T-cell (primary cell): ENCODE measurements at regions not wholly inside any gene's neighbourhood (a gene's known extent, or its start where the extent isn't known, plus 50 kb on each side); places are given as distances from the start of the nearest gene placed in this dataset.

ENCODE experiments used
- ATAC-seq, 4 experiments: fragments of 200-7000 bp in 3 of 4; fragments of 150-1000 bp in 1 of 4; cut with Tn5 transposase; replicated peaks in 1 of 4; 1 replicate in 3 of 4; 2 replicates in 1 of 4; pipeline ENCODE4 v1.10.0; 2021; ENCODE audit warnings: moderate library complexity in 3 of 4, mild to moderate bottlenecking in 2 of 4, moderate number of reproducible peaks in 1 of 4
- CTCF ChIA-PET, 2 donors: fragments of 300-600 bp; sonication (Branson Sonifier 250); formaldehyde crosslinking; loops; one replicate each; lab custom pipeline; 2022; ENCODE audit warnings: antibody characterized with exemption in 2 of 2; lab: Charles Lee
- POLR2A ChIA-PET, 2 donors: fragments of 300-600 bp; sonication (Branson Sonifier 250); formaldehyde crosslinking; loops; one replicate each; lab custom pipeline; 2022; ENCODE audit warnings: antibody characterized with exemption in 2 of 2; lab: Charles Lee
- DNase-seq, 35 experiments: peaks; one replicate each; pipeline versions ENCODE4 v3.0.0 to v3.0.0-alpha.2; 2013 to 2023
- H3K27ac ChIP-seq: one replicate; pipeline ENCODE4 v1.5.1; 2013; ENCODE audit warnings: low read length
- H3K27me3 ChIP-seq, 2 experiments: replicated peaks in 1 of 2; 1 replicate in 1 of 2; 2 replicates in 1 of 2; pipeline versions ENCODE4 v1.6.1 to v1.7.0; 2013; ENCODE audit warnings: low read length in 1 of 2, mixed read lengths in 1 of 2; ENCODE audit not compliant: control insufficient read depth in 2 of 2, insufficient read depth in 2 of 2; ENCODE audit errors: extremely low read depth in 1 of 2
- H3K36me3 ChIP-seq, 2 donors: 1 replicate in 1 of 2; 2 replicates in 1 of 2; pipeline versions ENCODE4 v1.6.1 to v1.7.0; 2013; ENCODE audit warnings: low read length in 1 of 2; ENCODE audit not compliant: control insufficient read depth in 2 of 2, insufficient read depth in 1 of 2; ENCODE audit errors: extremely low read depth in 1 of 2
- H3K4me1 ChIP-seq, 2 experiments: 1 replicate in 1 of 2; 2 replicates in 1 of 2; pipeline versions ENCODE4 v1.6.1 to v1.7.0; 2013; ENCODE audit warnings: low read length in 2 of 2, mixed read lengths in 1 of 2; ENCODE audit not compliant: insufficient read depth in 2 of 2, control insufficient read depth in 1 of 2; ENCODE audit errors: extremely low read depth in 1 of 2
- H3K4me3 ChIP-seq, 2 donors: 1 replicate in 1 of 2; 2 replicates in 1 of 2; pipeline versions ENCODE4 v1.5.1 to v1.7.0; 2013; ENCODE audit warnings: mild to moderate bottlenecking in 2 of 2, low read length in 1 of 2, moderate library complexity in 1 of 2; ENCODE audit not compliant: control insufficient read depth in 1 of 2; ENCODE audit errors: extremely low read depth in 1 of 2
- H3K9me3 ChIP-seq: 2 replicates; pipeline ENCODE4 v1.7.0; 2013
- H3K27ac Mint-ChIP-seq, 2 donors: one replicate each; pipeline ENCODE4 v1.8.0; 2020 to 2021; ENCODE audit warnings: mild to moderate bottlenecking in 2 of 2, mixed read lengths in 2 of 2
- H3K27me3 Mint-ChIP-seq, 2 donors: one replicate each; pipeline ENCODE4 v1.8.0; 2021 to 2022; ENCODE audit warnings: mixed read lengths in 2 of 2
- H3K36me3 Mint-ChIP-seq: one replicate; pipeline ENCODE4 v1.8.0; 2021; ENCODE audit warnings: mixed read lengths
- H3K4me1 Mint-ChIP-seq, 3 donors: one replicate each; pipeline ENCODE4 v1.8.0; 2020 to 2022; ENCODE audit warnings: mixed read lengths in 3 of 3, mild to moderate bottlenecking in 1 of 3
- H3K4me3 Mint-ChIP-seq, 3 donors: one replicate each; pipeline ENCODE4 v1.8.0; 2020 to 2022; ENCODE audit warnings: mild to moderate bottlenecking in 3 of 3, mixed read lengths in 3 of 3, moderate library complexity in 3 of 3
- H3K9me3 Mint-ChIP-seq, 3 donors: one replicate each; pipeline ENCODE4 v1.8.0; 2020 to 2022; ENCODE audit warnings: mixed read lengths in 3 of 3
- WGBS: methylation state at CpG from one replicate; pipeline ENCODE4 v1.1.5; 2013; ENCODE audit warnings: missing lambda C conversion rate; ENCODE audit not compliant: insufficient coverage; 5-methylcytosine and 5-hydroxymethylcytosine counted together

- ChIA-PET CTCF (no interaction called here), POLR2A (no interaction called here)
- 52% methylated on average over 2 of the region's 3 CpGs for WGBS
- Mint-ChIP-seq H3K27ac (no peak overlapping the region), H3K4me1 (no peaks in the 10 kb centered on the region), H3K36me3 (no peaks in the 10 kb centered on the region), H3K9me3 (peaks cover 6 to 10% (median 10%) of the 10 kb centered on the region in 3 donors), H3K27me3 (peaks cover 0 to 2% of the 10 kb centered on the region in 2 donors), H3K4me3 (no peak overlapping the region)
- Histone ChIP-seq H3K27ac (no peak overlapping the region), H3K36me3 (no peaks in the 10 kb centered on the region), H3K9me3 (no peaks in the 10 kb centered on the region), H3K4me3 (no peak overlapping the region), H3K27me3 (no peaks in the 10 kb centered on the region), H3K4me1 (no peaks in the 10 kb centered on the region)
- ATAC-seq (no peak), DNase-seq (no peak)
Measured at GRCh38 chr11:15406851-15407351, 292.2 kb downstream of the INSC start.

GRCh38 chr11:15412054-15412453, 297.3 kb downstream of the INSC start:
- DNase-seq (no peak), ATAC-seq (no peak)
- Mint-ChIP-seq H3K27ac (no peak overlapping the region), H3K9me3 (peaks cover 0 to 10% (median 0%) of the 10 kb centered on the region in 3 donors), H3K4me1 (no peaks in the 10 kb centered on the region), H3K4me3 (no peak overlapping the region), H3K27me3 (peaks cover 0 to 4% of the 10 kb centered on the region in 2 donors), H3K36me3 (no peaks in the 10 kb centered on the region)
- no peaks in the 10 kb centered on the region for H3K27me3 ChIP-seq
- WGBS = 50% methylated on average over 2 of the region's 2 CpGs
- H3K4me1 ChIP-seq = no peaks in the 10 kb centered on the region
- POLR2A ChIA-PET = no interaction called here
- CTCF ChIA-PET = no interaction called here
- H3K36me3 ChIP-seq = no peaks in the 10 kb centered on the region
- H3K4me3 ChIP-seq = no peak overlapping the region
- H3K9me3 ChIP-seq = no peaks in the 10 kb centered on the region
- H3K27ac ChIP-seq = no peak overlapping the region

GRCh38 chr11:15418921-15419320, 304.2 kb downstream of the INSC start:
- H3K4me1 Mint-ChIP-seq = no peaks in the 10 kb centered on the region
- H3K27ac ChIP-seq = no peak overlapping the region
- no peaks in the 10 kb centered on the region for H3K27me3 ChIP-seq
- CTCF ChIA-PET = no interaction called here
- peaks cover 0 to 4% of the 10 kb centered on the region in 2 donors for H3K27me3 Mint-ChIP-seq
- POLR2A ChIA-PET = no interaction called here
- no peaks in the 10 kb centered on the region for H3K4me1 ChIP-seq
- H3K36me3 Mint-ChIP-seq = no peaks in the 10 kb centered on the region
- ATAC-seq (no peak), DNase-seq (no peak)
- H3K4me3 ChIP-seq = no peak overlapping the region
- no peak overlapping the region for H3K4me3 Mint-ChIP-seq
- no peak overlapping the region for H3K27ac Mint-ChIP-seq
- no peaks in the 10 kb centered on the region for H3K9me3 ChIP-seq
- no peaks in the 10 kb centered on the region for H3K36me3 ChIP-seq
- WGBS = 83% methylated on average over 1 of the region's 3 CpGs
- H3K9me3 Mint-ChIP-seq = peaks cover 0 to 8% (median 0%) of the 10 kb centered on the region in 3 donors

GRCh38 chr11:15419696-15420095, 305.0 kb downstream of the INSC start:
- DNase-seq (no peak), ATAC-seq (no peak)
- H3K9me3 Mint-ChIP-seq = peaks cover 0 to 5% (median 0%) of the 10 kb centered on the region in 3 donors
- no CpG with 5 or more reads among the region's 1 CpG for WGBS
- H3K9me3 ChIP-seq = no peaks in the 10 kb centered on the region
- no peaks in the 10 kb centered on the region for H3K4me1 Mint-ChIP-seq
- ChIA-PET CTCF (no interaction called here), POLR2A (no interaction called here)
- no peaks in the 10 kb centered on the region for H3K36me3 ChIP-seq
- H3K27ac ChIP-seq = no peak overlapping the region
- no peak overlapping the region for H3K27ac Mint-ChIP-seq
- H3K27me3 Mint-ChIP-seq = peaks cover 0 to 3% of the 10 kb centered on the region in 2 donors
- H3K36me3 Mint-ChIP-seq = no peaks in the 10 kb centered on the region
- H3K4me1 ChIP-seq = no peaks in the 10 kb centered on the region
- no peak overlapping the region for H3K4me3 Mint-ChIP-seq
- H3K4me3 ChIP-seq = no peak overlapping the region
- H3K27me3 ChIP-seq = no peaks in the 10 kb centered on the region

- ATAC-seq = no peak
- H3K27ac ChIP-seq = no peak overlapping the region
- ChIA-PET POLR2A (no interaction called here), CTCF (no interaction called here)
- no peaks in the 10 kb centered on the region for H3K36me3 ChIP-seq
- no peak for DNase-seq
- H3K4me1 Mint-ChIP-seq = no peaks in the 10 kb centered on the region
- peaks cover 0 to 6% of the 10 kb centered on the region in 2 donors for H3K27me3 Mint-ChIP-seq
- H3K4me1 ChIP-seq = no peaks in the 10 kb centered on the region
- peaks cover 8 to 9% (median 8%) of the 10 kb centered on the region in 3 donors for H3K9me3 Mint-ChIP-seq
- no peaks in the 10 kb centered on the region for H3K36me3 Mint-ChIP-seq
- H3K27ac Mint-ChIP-seq = no peak overlapping the region
- WGBS = 67% methylated on average over 1 of the region's 3 CpGs
- H3K4me3 ChIP-seq = no peak overlapping the region
- no peak overlapping the region for H3K4me3 Mint-ChIP-seq
- no peaks in the 10 kb centered on the region for H3K9me3 ChIP-seq
- H3K27me3 ChIP-seq = no peaks in the 10 kb centered on the region
Measured at GRCh38 chr11:15430381-15430780, 315.7 kb downstream of the INSC start.

GRCh38 chr11:15434529-15434928, 319.8 kb downstream of the INSC start:
- Mint-ChIP-seq H3K36me3 (no peaks in the 10 kb centered on the region), H3K9me3 (peaks cover 0 to 9% (median 0%) of the 10 kb centered on the region in 3 donors), H3K4me1 (no peaks in the 10 kb centered on the region), H3K4me3 (no peak overlapping the region), H3K27ac (no peak overlapping the region), H3K27me3 (peaks cover 0 to 6% of the 10 kb centered on the region in 2 donors)
- no peak overlapping the region for H3K27ac ChIP-seq
- H3K4me3 ChIP-seq = no peak overlapping the region
- no peak for ATAC-seq
- 67% methylated on average over 2 of the region's 3 CpGs for WGBS
- DNase-seq = no peak
- no peaks in the 10 kb centered on the region for H3K27me3 ChIP-seq
- H3K9me3 ChIP-seq = no peaks in the 10 kb centered on the region
- H3K4me1 ChIP-seq = no peaks in the 10 kb centered on the region
- POLR2A ChIA-PET = no interaction called here
- H3K36me3 ChIP-seq = no peaks in the 10 kb centered on the region
- CTCF ChIA-PET = no interaction called here

DNA sequence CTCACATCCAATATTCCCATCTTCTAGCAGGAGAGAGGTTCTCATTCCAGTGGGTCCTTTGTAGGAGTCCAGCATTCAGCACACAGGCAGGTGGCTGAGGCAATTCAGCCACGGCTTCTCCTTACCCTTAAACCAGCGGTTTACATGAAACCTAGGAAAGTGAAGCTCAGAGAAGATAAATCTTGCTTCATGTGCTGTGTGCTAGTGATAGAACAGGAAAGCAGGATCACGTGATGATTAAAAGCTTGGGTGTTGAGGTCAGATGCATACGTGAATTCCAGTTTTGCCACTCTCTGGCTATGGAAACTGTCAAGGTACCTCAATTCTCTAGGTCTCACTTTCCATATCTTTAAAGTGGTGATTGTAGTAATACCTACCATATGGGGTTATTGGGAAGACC, 331.6 kb downstream of the INSC start:
- H3K9me3 ChIP-seq = no peaks in the 10 kb centered on the region
- H3K9me3 Mint-ChIP-seq = peaks cover 0 to 2% (median 0%) of the 10 kb centered on the region in 3 donors
- no peaks in the 10 kb centered on the region for H3K27me3 ChIP-seq
- ATAC-seq = no peak
- H3K36me3 ChIP-seq = no peaks in the 10 kb centered on the region
- H3K4me1 ChIP-seq = no peaks in the 10 kb centered on the region
- no peak overlapping the region for H3K4me3 Mint-ChIP-seq
- ChIA-PET CTCF (no interaction called here), POLR2A (interaction anchor here in 1 of 2 donors (0.7 kb wide), 1 partner anchor 17 kb away, joined by 3 read pairs; no protein-coding TSS in a partner anchor)
- no peaks in the 10 kb centered on the region for H3K36me3 Mint-ChIP-seq
- H3K4me3 ChIP-seq = no peak overlapping the region
- no peak for DNase-seq
- no peak overlapping the region for H3K27ac ChIP-seq
- WGBS = no CpG with 5 or more reads among the region's 4 CpGs
- H3K27ac Mint-ChIP-seq = no peak overlapping the region
- no peaks in the 10 kb centered on the region for H3K4me1 Mint-ChIP-seq
- no peaks in the 10 kb centered on the region for H3K27me3 Mint-ChIP-seq
